SK-N-SH (cell line): ENCODE measurements at regions not wholly inside any gene's neighbourhood (a gene's known extent, or its start where the extent isn't known, plus 50 kb on each side); places are given as distances from the start of the nearest gene placed in this dataset.
A peak's percentile ranks its signal among the peaks of the same experiment; 100 is the strongest.

Source experiments
- CTCF ChIA-PET: fragments of 300-600, 350-600 bp; formaldehyde crosslinking; extraction: SDS; loops from one replicate; lab custom pipeline; 2021; lab: Yijun Ruan, JAX
- POLR2A ChIA-PET: fragments of 350-600 bp; sonication (Branson Sonifier 250); formaldehyde crosslinking; extraction: SDS; loops from one replicate; lab custom pipeline; 2020; ENCODE audit warnings: antibody characterized with exemption, inconsistent platforms; lab: Yijun Ruan, JAX
- DNase-seq: peaks from one replicate; pipeline ENCODE4 v3.0.0; 2012
- H2AFZ ChIP-seq: fragments of 200-600 bp; sonication (generic); 2 replicates; pipeline ENCODE4 v1.8.1; 2016; ENCODE audit warnings: antibody characterized with exemption, mild to moderate bottlenecking, low read depth
- H3F3A ChIP-seq: fragments of 200-600 bp; sonication (generic); replicated peaks from 2 replicates; pipeline ENCODE3; 2016; ENCODE audit warnings: antibody characterized with exemption, mild to moderate bottlenecking; ENCODE audit not compliant: insufficient read depth
- H3K27ac ChIP-seq, 2 experiments: fragments of 200-500 bp in 1 of 2; fragments of 200-600 bp in 1 of 2; sonication (Bioruptor generic) in 1 of 2; sonication (generic), shearing (Covaris generic) in 1 of 2; 2 replicates each; pipeline versions ENCODE4 v1.5.1 to v1.6.1; 2014 to 2016; ENCODE audit warnings: low read depth in 2 of 2, inconsistent platforms in 1 of 2, low read length in 1 of 2, mild to moderate bottlenecking in 1 of 2, mixed read lengths in 1 of 2
- H3K27me3 ChIP-seq: fragments of 200-600 bp; sonication (generic), shearing (Covaris generic); 2 replicates; pipeline ENCODE4 v1.6.1; 2016; ENCODE audit warnings: mixed run types; ENCODE audit not compliant: insufficient read depth
- H3K36me3 ChIP-seq, 2 experiments: fragments of 200-500 bp in 1 of 2; fragments of 200-600 bp in 1 of 2; sonication (Bioruptor generic) in 1 of 2; sonication (generic) in 1 of 2; replicated peaks in 1 of 2; 2 replicates each; pipeline versions ENCODE3 to v1.5.1; 2014 to 2016; ENCODE audit warnings: low read length in 1 of 2, mild to moderate bottlenecking in 1 of 2; ENCODE audit not compliant: insufficient read depth in 2 of 2, control insufficient read depth in 1 of 2
- H3K4me1 ChIP-seq, 2 experiments: fragments of 200-500 bp in 1 of 2; fragments of 200-600 bp in 1 of 2; sonication (Bioruptor generic) in 1 of 2; sonication (generic), shearing (Covaris generic) in 1 of 2; 2 replicates each; pipeline versions ENCODE4 v1.5.1 to v1.6.1; 2014 to 2016; ENCODE audit warnings: low read depth in 1 of 2, low read length in 1 of 2, mixed run types in 1 of 2; ENCODE audit not compliant: insufficient read depth in 2 of 2, control insufficient read depth in 1 of 2
- H3K4me2 ChIP-seq: fragments of 200-600 bp; sonication (generic), shearing (Covaris generic); 2 replicates; pipeline ENCODE4 v1.6.1; 2017; ENCODE audit warnings: mixed run types
- H3K4me3 ChIP-seq, 2 experiments: fragments of 200-500 bp in 1 of 2; fragments of 200-600 bp in 1 of 2; sonication (Bioruptor generic) in 1 of 2; sonication (generic), shearing (Covaris generic) in 1 of 2; 2 replicates each; pipeline versions ENCODE4 v1.5.1 to v1.8.1; 2014 to 2016; ENCODE audit warnings: low read depth in 2 of 2, inconsistent platforms in 1 of 2, low read length in 1 of 2, mild to moderate bottlenecking in 1 of 2, mixed read lengths in 1 of 2, moderate library complexity in 1 of 2
- H3K79me2 ChIP-seq: fragments of 200-600 bp; sonication (generic); 2 replicates; pipeline ENCODE4 v1.8.1; 2017; ENCODE audit warnings: mild to moderate bottlenecking; ENCODE audit not compliant: insufficient read depth
- H3K9ac ChIP-seq: fragments of 200-600 bp; sonication (generic); 2 replicates; pipeline ENCODE4 v1.6.1; 2017; ENCODE audit warnings: mixed run types
- H3K9me2 ChIP-seq: fragments of 200-600 bp; sonication (generic); 2 replicates; pipeline ENCODE4 v1.6.1; 2017; ENCODE audit warnings: mixed run types
- H3K9me3 ChIP-seq: fragments of 200-600 bp; sonication (generic); 2 replicates; pipeline ENCODE4 v1.6.1; 2017; ENCODE audit warnings: mixed run types, mild to moderate bottlenecking, moderate library complexity
- H4K20me1 ChIP-seq: fragments of 200-600 bp; sonication (generic); 2 replicates; pipeline ENCODE4 v1.6.1; 2017; ENCODE audit warnings: mild to moderate bottlenecking, mixed run types; ENCODE audit not compliant: insufficient read depth
- CHD2 ChIP-seq: fragments of 150-350 bp; IDR thresholded peaks from 2 replicates; pipeline ENCODE4 v1.6.1; 2018; ENCODE audit warnings: low read length; ENCODE audit not compliant: partially characterized antibody
- ELF1 ChIP-seq: IDR thresholded peaks from 2 replicates; pipeline ENCODE4 v1.4.0; 2012
- EZH2phosphoT487 ChIP-seq: fragments of 200-600 bp; sonication (generic); IDR thresholded peaks from 2 replicates; pipeline ENCODE4 v1.6.1; 2017; ENCODE audit warnings: low read depth, mixed run types, mild to moderate bottlenecking, antibody characterized with exemption, moderate library complexity, borderline replicate concordance
- FOXJ3 ChIP-seq: sonication (generic); formaldehyde crosslinking; IDR thresholded peaks from 2 replicates; pipeline ENCODE4 v1.5.1; 2020; ENCODE audit warnings: mild to moderate bottlenecking, missing genetic modification reagents
- FOXM1 ChIP-seq: IDR thresholded peaks from 2 replicates; pipeline ENCODE4 v1.4.0; 2012; ENCODE audit warnings: low read depth, mild to moderate bottlenecking
- MXI1 ChIP-seq: IDR thresholded peaks from 2 replicates; pipeline ENCODE4 v1.6.1; 2012; ENCODE audit warnings: mild to moderate bottlenecking, low read depth, low read length, improper control_type of control experiment
- RAD21 ChIP-seq: IDR thresholded peaks from 2 replicates; pipeline ENCODE4 v1.6.1; 2012; ENCODE audit warnings: mild to moderate bottlenecking, low read length
- RCOR1 ChIP-seq: fragments of 150-350 bp; IDR thresholded peaks from 2 replicates; pipeline ENCODE4 v1.6.1; 2017; ENCODE audit warnings: antibody characterized with exemption, low read length
- TAF1 ChIP-seq: IDR thresholded peaks from 2 replicates; pipeline ENCODE4 v1.6.1; 2012; ENCODE audit warnings: low read depth, mild to moderate bottlenecking, low read length, moderate library complexity, borderline replicate concordance
- TEAD4 ChIP-seq: IDR thresholded peaks from 2 replicates; pipeline ENCODE4 v1.4.0; 2012; ENCODE audit warnings: mild to moderate bottlenecking, borderline replicate concordance; ENCODE audit not compliant: insufficient read depth
- TF ChIP-seq, protein P1 (sequence below): IDR thresholded peaks from 2 replicates; pipeline ENCODE4 v1.4.0; 2012; ENCODE audit warnings: low read depth, borderline replicate concordance
- TF ChIP-seq, protein P2 (sequence below): IDR thresholded peaks from 2 replicates; pipeline ENCODE4 v1.6.1; 2012; ENCODE audit warnings: mild to moderate bottlenecking, low read depth, low read length, moderate library complexity
- TF ChIP-seq, protein P3 (sequence below): IDR thresholded peaks from 2 replicates; pipeline ENCODE4 v1.4.0; 2012; ENCODE audit warnings: low read depth, borderline replicate concordance
- TF ChIP-seq, protein P4 (sequence below): IDR thresholded peaks from 2 replicates; pipeline ENCODE4 v1.4.0; 2012; ENCODE audit warnings: low read depth
- TF ChIP-seq, protein P5 (sequence below): fragments of 200-600 bp; sonication (generic); IDR thresholded peaks from 2 replicates; pipeline ENCODE4 v1.6.1; 2017; ENCODE audit warnings: antibody characterized with exemption, mild to moderate bottlenecking, moderate library complexity

DNA sequence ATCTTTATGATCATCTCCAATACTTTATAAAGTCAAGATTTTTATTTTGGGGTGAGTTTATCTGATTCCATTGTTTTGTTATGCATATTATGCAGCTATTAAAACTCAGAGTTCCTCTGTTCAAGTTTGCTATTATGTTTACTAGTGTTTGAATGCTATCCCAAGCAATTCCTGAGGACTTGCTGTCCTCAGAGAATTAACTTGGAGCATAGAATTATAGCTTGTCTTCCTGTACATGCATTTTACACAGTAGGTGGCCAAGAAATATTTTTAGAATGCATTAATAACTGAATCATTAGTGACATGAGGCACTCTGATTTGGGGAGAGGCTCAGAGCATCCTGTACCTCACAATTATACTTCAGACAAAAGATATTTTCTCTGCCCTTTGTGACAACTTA lies 195.6 kb upstream of the MIR17HG start:
- Histone ChIP-seq H3K4me3 (no peak overlapping the region), H3K27ac (peak overlapping the region in 1 of 2 experiments; percentile 91; a peak in 2 of 4 replicates), H3K27me3 (no peaks in the 10 kb centered on the region), H3K79me2 (no peaks in the 10 kb centered on the region)
- TF ChIP-seq, protein P1, sequence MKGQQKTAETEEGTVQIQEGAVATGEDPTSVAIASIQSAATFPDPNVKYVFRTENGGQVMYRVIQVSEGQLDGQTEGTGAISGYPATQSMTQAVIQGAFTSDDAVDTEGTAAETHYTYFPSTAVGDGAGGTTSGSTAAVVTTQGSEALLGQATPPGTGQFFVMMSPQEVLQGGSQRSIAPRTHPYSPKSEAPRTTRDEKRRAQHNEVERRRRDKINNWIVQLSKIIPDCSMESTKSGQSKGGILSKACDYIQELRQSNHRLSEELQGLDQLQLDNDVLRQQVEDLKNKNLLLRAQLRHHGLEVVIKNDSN, result no peak
- TF ChIP-seq, protein P2, sequence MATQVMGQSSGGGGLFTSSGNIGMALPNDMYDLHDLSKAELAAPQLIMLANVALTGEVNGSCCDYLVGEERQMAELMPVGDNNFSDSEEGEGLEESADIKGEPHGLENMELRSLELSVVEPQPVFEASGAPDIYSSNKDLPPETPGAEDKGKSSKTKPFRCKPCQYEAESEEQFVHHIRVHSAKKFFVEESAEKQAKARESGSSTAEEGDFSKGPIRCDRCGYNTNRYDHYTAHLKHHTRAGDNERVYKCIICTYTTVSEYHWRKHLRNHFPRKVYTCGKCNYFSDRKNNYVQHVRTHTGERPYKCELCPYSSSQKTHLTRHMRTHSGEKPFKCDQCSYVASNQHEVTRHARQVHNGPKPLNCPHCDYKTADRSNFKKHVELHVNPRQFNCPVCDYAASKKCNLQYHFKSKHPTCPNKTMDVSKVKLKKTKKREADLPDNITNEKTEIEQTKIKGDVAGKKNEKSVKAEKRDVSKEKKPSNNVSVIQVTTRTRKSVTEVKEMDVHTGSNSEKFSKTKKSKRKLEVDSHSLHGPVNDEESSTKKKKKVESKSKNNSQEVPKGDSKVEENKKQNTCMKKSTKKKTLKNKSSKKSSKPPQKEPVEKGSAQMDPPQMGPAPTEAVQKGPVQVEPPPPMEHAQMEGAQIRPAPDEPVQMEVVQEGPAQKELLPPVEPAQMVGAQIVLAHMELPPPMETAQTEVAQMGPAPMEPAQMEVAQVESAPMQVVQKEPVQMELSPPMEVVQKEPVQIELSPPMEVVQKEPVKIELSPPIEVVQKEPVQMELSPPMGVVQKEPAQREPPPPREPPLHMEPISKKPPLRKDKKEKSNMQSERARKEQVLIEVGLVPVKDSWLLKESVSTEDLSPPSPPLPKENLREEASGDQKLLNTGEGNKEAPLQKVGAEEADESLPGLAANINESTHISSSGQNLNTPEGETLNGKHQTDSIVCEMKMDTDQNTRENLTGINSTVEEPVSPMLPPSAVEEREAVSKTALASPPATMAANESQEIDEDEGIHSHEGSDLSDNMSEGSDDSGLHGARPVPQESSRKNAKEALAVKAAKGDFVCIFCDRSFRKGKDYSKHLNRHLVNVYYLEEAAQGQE, result no peak
- no peak for TF ChIP-seq RAD21
- no peak for TF ChIP-seq CHD2
- no peak for TF ChIP-seq FOXM1
- no peak for TF ChIP-seq ELF1
- no peak for TF ChIP-seq FOXJ3 (CRISPR knock-in tag)
- TF ChIP-seq RCOR1, result no peak
- TF ChIP-seq, protein P3, sequence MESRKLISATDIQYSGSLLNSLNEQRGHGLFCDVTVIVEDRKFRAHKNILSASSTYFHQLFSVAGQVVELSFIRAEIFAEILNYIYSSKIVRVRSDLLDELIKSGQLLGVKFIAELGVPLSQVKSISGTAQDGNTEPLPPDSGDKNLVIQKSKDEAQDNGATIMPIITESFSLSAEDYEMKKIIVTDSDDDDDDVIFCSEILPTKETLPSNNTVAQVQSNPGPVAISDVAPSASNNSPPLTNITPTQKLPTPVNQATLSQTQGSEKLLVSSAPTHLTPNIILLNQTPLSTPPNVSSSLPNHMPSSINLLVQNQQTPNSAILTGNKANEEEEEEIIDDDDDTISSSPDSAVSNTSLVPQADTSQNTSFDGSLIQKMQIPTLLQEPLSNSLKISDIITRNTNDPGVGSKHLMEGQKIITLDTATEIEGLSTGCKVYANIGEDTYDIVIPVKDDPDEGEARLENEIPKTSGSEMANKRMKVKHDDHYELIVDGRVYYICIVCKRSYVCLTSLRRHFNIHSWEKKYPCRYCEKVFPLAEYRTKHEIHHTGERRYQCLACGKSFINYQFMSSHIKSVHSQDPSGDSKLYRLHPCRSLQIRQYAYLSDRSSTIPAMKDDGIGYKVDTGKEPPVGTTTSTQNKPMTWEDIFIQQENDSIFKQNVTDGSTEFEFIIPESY, result no peak
- TF ChIP-seq TEAD4, result no peak
- TF ChIP-seq, protein P4, sequence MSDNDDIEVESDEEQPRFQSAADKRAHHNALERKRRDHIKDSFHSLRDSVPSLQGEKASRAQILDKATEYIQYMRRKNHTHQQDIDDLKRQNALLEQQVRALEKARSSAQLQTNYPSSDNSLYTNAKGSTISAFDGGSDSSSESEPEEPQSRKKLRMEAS, result no peak
- TF ChIP-seq, protein P5, sequence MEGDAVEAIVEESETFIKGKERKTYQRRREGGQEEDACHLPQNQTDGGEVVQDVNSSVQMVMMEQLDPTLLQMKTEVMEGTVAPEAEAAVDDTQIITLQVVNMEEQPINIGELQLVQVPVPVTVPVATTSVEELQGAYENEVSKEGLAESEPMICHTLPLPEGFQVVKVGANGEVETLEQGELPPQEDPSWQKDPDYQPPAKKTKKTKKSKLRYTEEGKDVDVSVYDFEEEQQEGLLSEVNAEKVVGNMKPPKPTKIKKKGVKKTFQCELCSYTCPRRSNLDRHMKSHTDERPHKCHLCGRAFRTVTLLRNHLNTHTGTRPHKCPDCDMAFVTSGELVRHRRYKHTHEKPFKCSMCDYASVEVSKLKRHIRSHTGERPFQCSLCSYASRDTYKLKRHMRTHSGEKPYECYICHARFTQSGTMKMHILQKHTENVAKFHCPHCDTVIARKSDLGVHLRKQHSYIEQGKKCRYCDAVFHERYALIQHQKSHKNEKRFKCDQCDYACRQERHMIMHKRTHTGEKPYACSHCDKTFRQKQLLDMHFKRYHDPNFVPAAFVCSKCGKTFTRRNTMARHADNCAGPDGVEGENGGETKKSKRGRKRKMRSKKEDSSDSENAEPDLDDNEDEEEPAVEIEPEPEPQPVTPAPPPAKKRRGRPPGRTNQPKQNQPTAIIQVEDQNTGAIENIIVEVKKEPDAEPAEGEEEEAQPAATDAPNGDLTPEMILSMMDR, result no peak
- TF ChIP-seq TAF1, result no peak
- no peak for TF ChIP-seq MXI1
- TF ChIP-seq EZH2phosphoT487, result no peak
- TF ChIP-seq, all 33 proteins: peak for 0
- H3F3A ChIP-seq, result no peaks in the 10 kb centered on the region
- no peak overlapping the region for H3K4me2 ChIP-seq
- no peaks in the 10 kb centered on the region for H4K20me1 ChIP-seq
- no peak overlapping the region for H3K9ac ChIP-seq
- H3K9me2 ChIP-seq, result no peaks in the 10 kb centered on the region
- H3K4me1 ChIP-seq, result peaks cover 0 to 16% of the 10 kb centered on the region in 2 experiments; a peak in 2 of 4 replicates
- no peaks in the 10 kb centered on the region for H3K9me3 ChIP-seq
- CTCF ChIA-PET, result interaction anchor here (1.4 to 1.6 kb wide), 2 partner anchors 17 to 33 kb away, joined by 5 to 6 read pairs; no protein-coding TSS in a partner anchor
- POLR2A ChIA-PET, result no interaction called here
- no peaks in the 10 kb centered on the region for H3K36me3 ChIP-seq
- no peak overlapping the region for H2AFZ ChIP-seq
- no peak for DNase-seq
